ENCODE measurements at regions not wholly inside any gene's neighbourhood (a gene's known extent, or its start where the extent isn't known, plus 50 kb on each side); places are given as distances from the start of the nearest gene placed in this dataset.
"Not testable (repeated sequence)": the region's sequence is repeated elsewhere in the genome, so short reads cannot be mapped to it uniquely, and the experiment has no call there.

- H3K27me3 Mint-ChIP-seq = no peaks in the 10 kb centered on the region
- CTCF ChIA-PET = no interaction called here
- DNase-seq = no peak
- no peaks in the 10 kb centered on the region for H3K36me3 Mint-ChIP-seq
- no peak overlapping the region for H3K27ac Mint-ChIP-seq
- H3K4me1 Mint-ChIP-seq = peaks cover 12% of the 10 kb centered on the region
- H3K9me3 Mint-ChIP-seq = peaks cover 6% of the 10 kb centered on the region
- no peak overlapping the region for H3K4me3 Mint-ChIP-seq
These were observed 173.8 kb downstream of the AEBP2 start for GRCh38 chr12:19613051-19613535.

- Mint-ChIP-seq H3K36me3 (no peaks in the 10 kb centered on the region), H3K27ac (no peak overlapping the region), H3K4me1 (peaks cover 12% of the 10 kb centered on the region), H3K27me3 (no peaks in the 10 kb centered on the region), H3K9me3 (peaks cover 6% of the 10 kb centered on the region), H3K4me3 (no peak overlapping the region)
- no peak for DNase-seq
- CTCF ChIA-PET = no interaction called here
These were observed 175.5 kb downstream of the AEBP2 start for GRCh38 chr12:19614601-19615383.

- CTCF ChIA-PET = no interaction called here
- no peak for DNase-seq
- H3K4me3 Mint-ChIP-seq = no peak overlapping the region
- no peaks in the 10 kb centered on the region for H3K27me3 Mint-ChIP-seq
- no peaks in the 10 kb centered on the region for H3K36me3 Mint-ChIP-seq
- peaks cover 12% of the 10 kb centered on the region for H3K4me1 Mint-ChIP-seq
- H3K9me3 Mint-ChIP-seq = peaks cover 6% of the 10 kb centered on the region
- no peak overlapping the region for H3K27ac Mint-ChIP-seq
These were observed 176.1 kb downstream of the AEBP2 start for GRCh38 chr12:19615384-19615725.

- H3K4me1 Mint-ChIP-seq = peaks cover 12% of the 10 kb centered on the region
- no peaks in the 10 kb centered on the region for H3K27me3 Mint-ChIP-seq
- CTCF ChIA-PET = no interaction called here
- H3K27ac Mint-ChIP-seq = no peak overlapping the region
- H3K9me3 Mint-ChIP-seq = peaks cover 3% of the 10 kb centered on the region
- H3K36me3 Mint-ChIP-seq = no peaks in the 10 kb centered on the region
- DNase-seq = no peak
- no peak overlapping the region for H3K4me3 Mint-ChIP-seq
These were observed 177.5 kb downstream of the AEBP2 start for GRCh38 chr12:19616781-19617180.

GRCh38 chr12:19620222-19620621, 180.9 kb downstream of the AEBP2 start:
- DNase-seq = no peak
- Mint-ChIP-seq H3K4me1 (peaks cover 11% of the 10 kb centered on the region), H3K9me3 (no peaks in the 10 kb centered on the region), H3K4me3 (no peak overlapping the region), H3K27me3 (no peaks in the 10 kb centered on the region), H3K36me3 (no peaks in the 10 kb centered on the region), H3K27ac (no peak overlapping the region)
- CTCF ChIA-PET = no interaction called here

GRCh38 chr12:19623751-19624399, 184.6 kb downstream of the AEBP2 start:
- no peak for DNase-seq
- Mint-ChIP-seq H3K27me3 (no peaks in the 10 kb centered on the region), H3K27ac (no peak overlapping the region), H3K4me3 (no peak overlapping the region), H3K36me3 (no peaks in the 10 kb centered on the region), H3K4me1 (no peaks in the 10 kb centered on the region), H3K9me3 (no peaks in the 10 kb centered on the region)
- CTCF ChIA-PET = no interaction called here

- H3K27ac Mint-ChIP-seq = no peak overlapping the region
- no peaks in the 10 kb centered on the region for H3K27me3 Mint-ChIP-seq
- H3K4me3 Mint-ChIP-seq = no peak overlapping the region
- CTCF ChIA-PET = no interaction called here
- H3K4me1 Mint-ChIP-seq = no peaks in the 10 kb centered on the region
- no peaks in the 10 kb centered on the region for H3K36me3 Mint-ChIP-seq
- H3K9me3 Mint-ChIP-seq = no peaks in the 10 kb centered on the region
- no peak for DNase-seq
These were observed 185.2 kb downstream of the AEBP2 start for GRCh38 chr12:19624491-19624890.

- H3K9me3 Mint-ChIP-seq, H3K27me3 Mint-ChIP-seq, H3K4me1 Mint-ChIP-seq, H3K36me3 Mint-ChIP-seq, H3K27ac Mint-ChIP-seq, H3K4me3 Mint-ChIP-seq, DNase-seq, CTCF ChIA-PET: not testable (repeated sequence)
These were observed 186.3 kb downstream of the AEBP2 start for GRCh38 chr12:19625551-19625950.

- no peak for DNase-seq
- CTCF ChIA-PET = no interaction called here
- no peaks in the 10 kb centered on the region for H3K4me1 Mint-ChIP-seq
- H3K27ac Mint-ChIP-seq = no peak overlapping the region
- H3K27me3 Mint-ChIP-seq = no peaks in the 10 kb centered on the region
- H3K9me3 Mint-ChIP-seq = no peaks in the 10 kb centered on the region
- no peak overlapping the region for H3K4me3 Mint-ChIP-seq
- no peaks in the 10 kb centered on the region for H3K36me3 Mint-ChIP-seq
These were observed 188.4 kb downstream of the AEBP2 start for GRCh38 chr12:19627719-19628118.

GRCh38 chr12:19630536-19630935, 191.2 kb downstream of the AEBP2 start:
- H3K4me1 Mint-ChIP-seq = no peaks in the 10 kb centered on the region

GRCh38 chr12:19633194-19633593, 193.9 kb downstream of the AEBP2 start:
- CTCF ChIA-PET = no interaction called here
- Mint-ChIP-seq H3K27ac (no peak overlapping the region), H3K4me3 (no peak overlapping the region)

More at GRCh38 chr12:19630536-19630935, 191.2 kb downstream of the AEBP2 start:
- no peak for DNase-seq
- H3K36me3 Mint-ChIP-seq = no peaks in the 10 kb centered on the region
- CTCF ChIA-PET = no interaction called here
- no peak overlapping the region for H3K27ac Mint-ChIP-seq
- no peaks in the 10 kb centered on the region for H3K9me3 Mint-ChIP-seq
- no peaks in the 10 kb centered on the region for H3K27me3 Mint-ChIP-seq
- no peak overlapping the region for H3K4me3 Mint-ChIP-seq

GRCh38 chr12:19633641-19634040, 194.3 kb downstream of the AEBP2 start:
- DNase-seq = no peak
- CTCF ChIA-PET = no interaction called here
- Mint-ChIP-seq H3K4me3 (no peak overlapping the region), H3K36me3 (no peaks in the 10 kb centered on the region), H3K27ac (no peak overlapping the region), H3K27me3 (no peaks in the 10 kb centered on the region), H3K9me3 (no peaks in the 10 kb centered on the region), H3K4me1 (no peaks in the 10 kb centered on the region)

More at GRCh38 chr12:19633194-19633593, 193.9 kb downstream of the AEBP2 start:
- Mint-ChIP-seq H3K27me3 (no peaks in the 10 kb centered on the region), H3K4me1 (no peaks in the 10 kb centered on the region), H3K9me3 (no peaks in the 10 kb centered on the region), H3K36me3 (no peaks in the 10 kb centered on the region)
- DNase-seq = no peak

- H3K4me1 Mint-ChIP-seq = no peaks in the 10 kb centered on the region
- no peak overlapping the region for H3K27ac Mint-ChIP-seq
- no peaks in the 10 kb centered on the region for H3K36me3 Mint-ChIP-seq
- DNase-seq = no peak
- H3K27me3 Mint-ChIP-seq = no peaks in the 10 kb centered on the region
- no peak overlapping the region for H3K4me3 Mint-ChIP-seq
- no peaks in the 10 kb centered on the region for H3K9me3 Mint-ChIP-seq
- CTCF ChIA-PET = no interaction called here
These were observed 200.6 kb downstream of the AEBP2 start for GRCh38 chr12:19639781-19640415.

GRCh38 chr12:19641235-19642080, 202.2 kb downstream of the AEBP2 start:
- Mint-ChIP-seq H3K27me3 (no peaks in the 10 kb centered on the region), H3K36me3 (peaks cover 1% of the 10 kb centered on the region), H3K27ac (no peak overlapping the region), H3K9me3 (peaks cover 3% of the 10 kb centered on the region), H3K4me3 (no peak overlapping the region), H3K4me1 (no peaks in the 10 kb centered on the region)
- DNase-seq = no peak
- CTCF ChIA-PET = no interaction called here

Data from activated naive CD4-positive, alpha-beta T cell treated with anti-CD3 and anti-CD28 coated beads, Interleukin-2, amount 10 ng/mL, durations not matched to agents 7 days and 5 days (primary cell).